ENCODE measurements at regions not wholly inside any gene's neighbourhood (a gene's known extent, or its start where the extent isn't known, plus 50 kb on each side); places are given as distances from the start of the nearest gene placed in this dataset.

GRCh38 chr2:195317550-195317949 is 339.5 kb upstream of the SLC39A10 start:
- Mint-ChIP-seq H3K27ac (no peak overlapping the region), H3K9me3 (no peaks in the 10 kb centered on the region), H3K4me1 (ENCODE audit: low read depth) (peaks cover 19% of the 10 kb centered on the region), H3K36me3 (ENCODE audit: low read depth) (no peaks in the 10 kb centered on the region), H3K27me3 (ENCODE audit: low read depth) (no peaks in the 10 kb centered on the region), H3K4me3 (ENCODE audit: low read depth) (no peak overlapping the region)
- intact Hi-C loops (cut with micrococcal nuclease), result loop anchor here (5.0 kb wide), 1 partner anchor 345 kb away; no protein-coding TSS in a partner anchor
- no peak for DNase-seq (ENCODE audit: low spot score)

GRCh38 chr2:195316486-195316885 is 340.5 kb upstream of the SLC39A10 start:
- Mint-ChIP-seq H3K27ac (no peak overlapping the region), H3K36me3 (ENCODE audit: low read depth) (no peaks in the 10 kb centered on the region), H3K9me3 (no peaks in the 10 kb centered on the region), H3K27me3 (ENCODE audit: low read depth) (peaks cover 3% of the 10 kb centered on the region), H3K4me1 (ENCODE audit: low read depth) (peaks cover 19% of the 10 kb centered on the region), H3K4me3 (ENCODE audit: low read depth) (no peak overlapping the region)
- intact Hi-C loops (cut with micrococcal nuclease), result loop anchor here (5.0 kb wide), 1 partner anchor 346 kb away; no protein-coding TSS in a partner anchor
- no peak for DNase-seq (ENCODE audit: low spot score)

- intact Hi-C loops (cut with micrococcal nuclease), result no loop called here
- no peak overlapping the region for H3K27ac Mint-ChIP-seq
- H3K36me3 Mint-ChIP-seq (ENCODE audit: low read depth), result no peaks in the 10 kb centered on the region
- no peak for DNase-seq (ENCODE audit: low spot score)
- H3K9me3 Mint-ChIP-seq, result no peaks in the 10 kb centered on the region
- peaks cover 7% of the 10 kb centered on the region for H3K27me3 Mint-ChIP-seq (ENCODE audit: low read depth)
- H3K4me3 Mint-ChIP-seq (ENCODE audit: low read depth), result no peak overlapping the region
- peaks cover 10% of the 10 kb centered on the region for H3K4me1 Mint-ChIP-seq (ENCODE audit: low read depth)
Observed at GRCh38 chr2:195313962-195314361, 343.1 kb upstream of the SLC39A10 start.

- peaks cover 2% of the 10 kb centered on the region for H3K4me1 Mint-ChIP-seq (ENCODE audit: low read depth)
- H3K27me3 Mint-ChIP-seq (ENCODE audit: low read depth), result peaks cover 11% of the 10 kb centered on the region
- H3K36me3 Mint-ChIP-seq (ENCODE audit: low read depth), result no peaks in the 10 kb centered on the region
- no peaks in the 10 kb centered on the region for H3K9me3 Mint-ChIP-seq
- intact Hi-C loops (cut with micrococcal nuclease), result no loop called here
- H3K27ac Mint-ChIP-seq, result no peak overlapping the region
- no peak overlapping the region for H3K4me3 Mint-ChIP-seq (ENCODE audit: low read depth)
- no peak for DNase-seq (ENCODE audit: low spot score)
Observed at GRCh38 chr2:195312662-195313061, 344.4 kb upstream of the SLC39A10 start.

GRCh38 chr2:195308163-195308562 is 348.9 kb upstream of the SLC39A10 start:
- intact Hi-C loops (cut with micrococcal nuclease), result no loop called here
- no peak overlapping the region for H3K27ac Mint-ChIP-seq
- DNase-seq (ENCODE audit: low spot score), result no peak
- peaks cover 3% of the 10 kb centered on the region for H3K4me1 Mint-ChIP-seq (ENCODE audit: low read depth)
- H3K9me3 Mint-ChIP-seq, result no peaks in the 10 kb centered on the region
- peaks cover 13% of the 10 kb centered on the region for H3K27me3 Mint-ChIP-seq (ENCODE audit: low read depth)
- H3K4me3 Mint-ChIP-seq (ENCODE audit: low read depth), result no peak overlapping the region
- no peaks in the 10 kb centered on the region for H3K36me3 Mint-ChIP-seq (ENCODE audit: low read depth)

GRCh38 chr2:195307751-195308150 is 349.3 kb upstream of the SLC39A10 start:
- Mint-ChIP-seq H3K4me1 (ENCODE audit: low read depth) (peaks cover 3% of the 10 kb centered on the region), H3K27me3 (ENCODE audit: low read depth) (peaks cover 13% of the 10 kb centered on the region), H3K9me3 (no peaks in the 10 kb centered on the region), H3K36me3 (ENCODE audit: low read depth) (no peaks in the 10 kb centered on the region), H3K27ac (no peak overlapping the region), H3K4me3 (ENCODE audit: low read depth) (no peak overlapping the region)
- DNase-seq (ENCODE audit: low spot score), result no peak
- intact Hi-C loops (cut with micrococcal nuclease), result no loop called here

GRCh38 chr2:195304310-195304709 is 352.7 kb upstream of the SLC39A10 start:
- peaks cover 5% of the 10 kb centered on the region for H3K27me3 Mint-ChIP-seq (ENCODE audit: low read depth)
- H3K4me3 Mint-ChIP-seq (ENCODE audit: low read depth), result no peak overlapping the region
- no peak overlapping the region for H3K27ac Mint-ChIP-seq
- H3K36me3 Mint-ChIP-seq (ENCODE audit: low read depth), result no peaks in the 10 kb centered on the region
- intact Hi-C loops (cut with micrococcal nuclease), result no loop called here
- peaks cover 3% of the 10 kb centered on the region for H3K4me1 Mint-ChIP-seq (ENCODE audit: low read depth)
- DNase-seq (ENCODE audit: low spot score), result no peak
- H3K9me3 Mint-ChIP-seq, result no peaks in the 10 kb centered on the region

- peaks cover 2% of the 10 kb centered on the region for H3K27me3 Mint-ChIP-seq (ENCODE audit: low read depth)
- DNase-seq (ENCODE audit: low spot score), result no peak
- intact Hi-C loops (cut with micrococcal nuclease), result no loop called here
- no peaks in the 10 kb centered on the region for H3K4me1 Mint-ChIP-seq (ENCODE audit: low read depth)
- no peaks in the 10 kb centered on the region for H3K36me3 Mint-ChIP-seq (ENCODE audit: low read depth)
- no peak overlapping the region for H3K4me3 Mint-ChIP-seq (ENCODE audit: low read depth)
- no peak overlapping the region for H3K27ac Mint-ChIP-seq
- no peaks in the 10 kb centered on the region for H3K9me3 Mint-ChIP-seq
Observed at GRCh38 chr2:195300631-195301030, 356.4 kb upstream of the SLC39A10 start.

GRCh38 chr2:195299600-195299999 is 357.4 kb upstream of the SLC39A10 start:
- DNase-seq (ENCODE audit: low spot score), result no peak
- Mint-ChIP-seq H3K4me1 (ENCODE audit: low read depth) (no peaks in the 10 kb centered on the region), H3K36me3 (ENCODE audit: low read depth) (no peaks in the 10 kb centered on the region), H3K4me3 (ENCODE audit: low read depth) (no peak overlapping the region), H3K27ac (no peak overlapping the region), H3K9me3 (no peaks in the 10 kb centered on the region), H3K27me3 (ENCODE audit: low read depth) (peaks cover 2% of the 10 kb centered on the region)
- intact Hi-C loops (cut with micrococcal nuclease), result no loop called here

GRCh38 chr2:195296490-195296889 is 360.5 kb upstream of the SLC39A10 start:
- H3K4me3 Mint-ChIP-seq (ENCODE audit: low read depth), result no peak overlapping the region
- no peaks in the 10 kb centered on the region for H3K36me3 Mint-ChIP-seq (ENCODE audit: low read depth)
- H3K27me3 Mint-ChIP-seq (ENCODE audit: low read depth), result peaks cover 5% of the 10 kb centered on the region
- H3K9me3 Mint-ChIP-seq, result no peaks in the 10 kb centered on the region
- DNase-seq (ENCODE audit: low spot score), result no peak
- H3K27ac Mint-ChIP-seq, result no peak overlapping the region
- intact Hi-C loops (cut with micrococcal nuclease), result no loop called here
- no peaks in the 10 kb centered on the region for H3K4me1 Mint-ChIP-seq (ENCODE audit: low read depth)

GRCh38 chr2:195289081-195289480 is 367.9 kb upstream of the SLC39A10 start:
- Mint-ChIP-seq H3K36me3 (ENCODE audit: low read depth) (no peaks in the 10 kb centered on the region), H3K27me3 (ENCODE audit: low read depth) (no peaks in the 10 kb centered on the region), H3K4me1 (ENCODE audit: low read depth) (no peaks in the 10 kb centered on the region), H3K4me3 (ENCODE audit: low read depth) (no peak overlapping the region), H3K27ac (no peak overlapping the region), H3K9me3 (no peaks in the 10 kb centered on the region)
- intact Hi-C loops (cut with micrococcal nuclease), result no loop called here
- no peak for DNase-seq (ENCODE audit: low spot score)

GRCh38 chr2:195279840-195280427 is 377.1 kb upstream of the SLC39A10 start:
- DNase-seq (ENCODE audit: low spot score), result no peak
- H3K36me3 Mint-ChIP-seq (ENCODE audit: low read depth), result no peaks in the 10 kb centered on the region
- peaks cover 2% of the 10 kb centered on the region for H3K27me3 Mint-ChIP-seq (ENCODE audit: low read depth)
- no peak overlapping the region for H3K27ac Mint-ChIP-seq
- H3K9me3 Mint-ChIP-seq, result no peaks in the 10 kb centered on the region
- H3K4me1 Mint-ChIP-seq (ENCODE audit: low read depth), result no peaks in the 10 kb centered on the region
- intact Hi-C loops (cut with micrococcal nuclease), result no loop called here
- H3K4me3 Mint-ChIP-seq (ENCODE audit: low read depth), result no peak overlapping the region

- no peaks in the 10 kb centered on the region for H3K36me3 Mint-ChIP-seq (ENCODE audit: low read depth)
- no peak overlapping the region for H3K27ac Mint-ChIP-seq
- H3K27me3 Mint-ChIP-seq (ENCODE audit: low read depth), result peaks cover 4% of the 10 kb centered on the region
- intact Hi-C loops (cut with micrococcal nuclease), result no loop called here
- no peaks in the 10 kb centered on the region for H3K4me1 Mint-ChIP-seq (ENCODE audit: low read depth)
- DNase-seq (ENCODE audit: low spot score), result no peak
- H3K9me3 Mint-ChIP-seq, result peaks cover 4% of the 10 kb centered on the region
- no peak overlapping the region for H3K4me3 Mint-ChIP-seq (ENCODE audit: low read depth)
Observed at GRCh38 chr2:195270466-195271039, 386.5 kb upstream of the SLC39A10 start.
